ENCODE measurements at regions not wholly inside any gene's neighbourhood (a gene's known extent, or its start where the extent isn't known, plus 50 kb on each side); places are given as distances from the start of the nearest gene placed in this dataset.

GRCh38 chr3:30553641-30554316, 52.6 kb upstream of the TGFBR2 start:
- Histone ChIP-seq H3K27ac (no peak overlapping the region), H3K27me3 (replicated peaks; ENCODE audit: insufficient read depth) (no peaks in the 10 kb centered on the region), H3K4me1 (replicated peaks) (no peaks in the 10 kb centered on the region), H3K4me3 (no peak overlapping the region), H3K9me3 (no peaks in the 10 kb centered on the region), H3K36me3 (no peaks in the 10 kb centered on the region)
- TF ChIP-seq CTCF (IDR thresholded peaks at IDR 0.05) (no peak), POLR2AphosphoS5 (IDR thresholded peaks at IDR 0.05) (no peak), POLR2A (IDR thresholded peaks at IDR 0.05) (no peak)
- intact Hi-C loops (cut with DNase I), result no loop called here
- 91% methylated on average over 4 of the region's 4 CpGs for WGBS
- no peak for DNase-seq (ENCODE audit: low spot score)

GRCh38 chr3:30554317-30554690, 52.1 kb upstream of the TGFBR2 start:
- Histone ChIP-seq H3K36me3 (no peaks in the 10 kb centered on the region), H3K4me1 (replicated peaks) (no peaks in the 10 kb centered on the region), H3K27ac (no peak overlapping the region), H3K9me3 (no peaks in the 10 kb centered on the region), H3K4me3 (no peak overlapping the region), H3K27me3 (replicated peaks; ENCODE audit: insufficient read depth) (no peaks in the 10 kb centered on the region)
- intact Hi-C loops (cut with DNase I), result no loop called here
- TF ChIP-seq POLR2AphosphoS5 (IDR thresholded peaks at IDR 0.05) (no peak), CTCF (IDR thresholded peaks at IDR 0.05) (no peak), POLR2A (IDR thresholded peaks at IDR 0.05) (no peak)
- DNase-seq (ENCODE audit: low spot score), result no peak
- WGBS, result 87% methylated on average over 1 of the region's 1 CpG

- no peak for DNase-seq (ENCODE audit: low spot score)
- H3K36me3 ChIP-seq, result no peaks in the 10 kb centered on the region
- no peak overlapping the region for H3K4me3 ChIP-seq
- no peak for TF ChIP-seq POLR2AphosphoS5 (IDR thresholded peaks at IDR 0.05)
- no peak for TF ChIP-seq CTCF (IDR thresholded peaks at IDR 0.05)
- TF ChIP-seq POLR2A (IDR thresholded peaks at IDR 0.05), result no peak
- no peak overlapping the region for H3K27ac ChIP-seq
- H3K4me1 ChIP-seq (replicated peaks), result no peaks in the 10 kb centered on the region
- H3K27me3 ChIP-seq (replicated peaks; ENCODE audit: insufficient read depth), result no peaks in the 10 kb centered on the region
- intact Hi-C loops (cut with DNase I), result no loop called here
- H3K9me3 ChIP-seq, result no peaks in the 10 kb centered on the region
- WGBS, result 93% methylated on average over 2 of the region's 2 CpGs
Observed at GRCh38 chr3:30555968-30556367, 50.4 kb upstream of the TGFBR2 start.

Small RNAs in the stretch of these regions (small RNA-seq; reads per million reads assigned to genes)
- 0 reads per million in 2 donors for gene RF01848
